Smooth muscle cell (in vitro differentiated cells): ENCODE measurements at regions not wholly inside any gene's neighbourhood (a gene's known extent, or its start where the extent isn't known, plus 50 kb on each side); places are given as distances from the start of the nearest gene placed in this dataset. TPM values are rescaled to one million over a fixed set of nuclear protein-coding genes. Genes with fewer than 3 reads are reported as not detected.
A peak's percentile ranks its signal among the peaks of the same experiment; 100 is the strongest.

Experiments used
- DNase-seq: peaks from one replicate; lab custom pipeline; 2025; ENCODE audit not compliant: unreplicated experiment; lab: John Stamatoyannopoulos, UW
- H2AFZ ChIP-seq: fragments of 200-600 bp; sonication (generic); 2 replicates; pipeline ENCODE4 v1.6.0; 2016; ENCODE audit warnings: antibody characterized with exemption, low read depth, mild to moderate bottlenecking
- H3F3A ChIP-seq: fragments of 200-600 bp; sonication (generic); 2 replicates; pipeline ENCODE4 v1.6.0; 2017; ENCODE audit warnings: antibody characterized with exemption, low read depth
- H3K27ac ChIP-seq: fragments of 200-600 bp; sonication (generic); 2 replicates; pipeline ENCODE4 v1.5.1; 2016; ENCODE audit warnings: low read depth, mild to moderate bottlenecking
- H3K27me3 ChIP-seq: fragments of 200-600 bp; sonication (generic); 2 replicates; pipeline ENCODE4 v1.6.1; 2016; ENCODE audit warnings: low read depth, mild to moderate bottlenecking
- H3K36me3 ChIP-seq: fragments of 200-600 bp; sonication (generic); 2 replicates; pipeline ENCODE4 v1.5.1; 2016; ENCODE audit warnings: low read depth
- H3K4me1 ChIP-seq: fragments of 200-600 bp; sonication (generic); 2 replicates; pipeline ENCODE4 v1.5.1; 2016; ENCODE audit warnings: low read depth
- H3K4me2 ChIP-seq: fragments of 200-600 bp; sonication (generic); 2 replicates; pipeline ENCODE4 v1.6.0; 2016; ENCODE audit warnings: mild to moderate bottlenecking
- H3K4me3 ChIP-seq: fragments of 200-600 bp; sonication (generic); 2 replicates; pipeline ENCODE4 v1.5.1; 2016; ENCODE audit warnings: mild to moderate bottlenecking
- H3K79me2 ChIP-seq: fragments of 200-600 bp; sonication (generic); 2 replicates; pipeline ENCODE4 v1.6.0; 2016; ENCODE audit warnings: low read depth, mild to moderate bottlenecking
- H3K9ac ChIP-seq: fragments of 200-600 bp; sonication (generic); 2 replicates; pipeline ENCODE4 v1.6.0; 2016; ENCODE audit warnings: low read depth
- H3K9me3 ChIP-seq: fragments of 200-600 bp; sonication (generic); replicated peaks from 2 replicates; pipeline ENCODE4 v1.5.1; 2016; ENCODE audit warnings: low read depth
- H4K20me1 ChIP-seq: fragments of 200-600 bp; sonication (generic); 2 replicates; pipeline ENCODE4 v1.6.0; 2016; ENCODE audit warnings: low read depth
- WGBS: methylation state at CpG from one replicate; pipeline ENCODE4 v1.1.7; 2016; ENCODE audit warnings: low lambda C conversion rate; 5-methylcytosine and 5-hydroxymethylcytosine counted together
- microRNA counts: library from miRNA; unstranded; fragments of <30 nt; microRNA quantifications from one replicate; lab custom pipeline; 2016
- microRNA-seq: library from miRNA; unstranded; fragments of <30 nt; microRNA quantifications from one replicate; pipeline ENCODE4, GENCODE V29; 2016; ENCODE audit warnings: borderline number of aligned reads
- small RNA-seq: library from RNA; depleted of rRNA; stranded (forward); fragments of <200 nt; gene quantifications from one replicate; pipeline ENCODE3, GENCODE V24; 2014
- TF ChIP-seq, protein P1 (sequence below): fragments of 200-600 bp; sonication (generic); IDR thresholded peaks from 2 replicates; pipeline ENCODE4 v1.5.1; 2017; ENCODE audit warnings: borderline replicate concordance, mild to moderate bottlenecking, antibody characterized with exemption; ENCODE audit not compliant: insufficient read depth, poor library complexity, severe bottlenecking

DNA sequence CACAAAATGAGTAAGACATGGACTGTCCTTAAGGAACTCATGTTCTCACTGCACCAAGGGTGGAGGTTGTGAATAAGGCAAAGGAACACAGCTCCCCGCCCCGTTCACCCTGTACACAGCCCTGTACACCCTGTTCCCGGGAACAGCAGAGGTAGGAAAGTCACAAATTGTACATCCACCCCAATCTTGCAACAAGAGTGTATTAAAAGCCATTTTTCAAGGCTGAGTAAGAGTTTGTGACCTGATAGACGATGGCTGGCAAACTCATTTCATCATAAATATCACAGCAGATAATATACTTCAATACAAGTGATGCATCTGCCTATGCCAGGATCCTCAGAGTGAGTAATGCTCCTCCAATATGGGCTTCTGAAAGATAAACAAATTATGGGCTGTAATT is 52.5 kb upstream of the CAMK1G start:
- 82% methylated on average over 4 of the region's 4 CpGs for whole genome bisulfite sequencing
- Histone ChIP-seq H3F3A (no peaks in the 10 kb centered on the region), H3K4me1 (peaks cover 9% of the 10 kb centered on the region), H3K9ac (no peak overlapping the region), H3K4me2 (no peak overlapping the region), H3K9me3 (no peaks in the 10 kb centered on the region), H3K27me3 (peaks cover 12% of the 10 kb centered on the region), H3K79me2 (no peaks in the 10 kb centered on the region), H3K4me3 (no peak overlapping the region), H2AFZ (no peak overlapping the region), H3K27ac (no peak overlapping the region), H4K20me1 (no peaks in the 10 kb centered on the region), H3K36me3 (no peaks in the 10 kb centered on the region)
- TF ChIP-seq, protein P1, sequence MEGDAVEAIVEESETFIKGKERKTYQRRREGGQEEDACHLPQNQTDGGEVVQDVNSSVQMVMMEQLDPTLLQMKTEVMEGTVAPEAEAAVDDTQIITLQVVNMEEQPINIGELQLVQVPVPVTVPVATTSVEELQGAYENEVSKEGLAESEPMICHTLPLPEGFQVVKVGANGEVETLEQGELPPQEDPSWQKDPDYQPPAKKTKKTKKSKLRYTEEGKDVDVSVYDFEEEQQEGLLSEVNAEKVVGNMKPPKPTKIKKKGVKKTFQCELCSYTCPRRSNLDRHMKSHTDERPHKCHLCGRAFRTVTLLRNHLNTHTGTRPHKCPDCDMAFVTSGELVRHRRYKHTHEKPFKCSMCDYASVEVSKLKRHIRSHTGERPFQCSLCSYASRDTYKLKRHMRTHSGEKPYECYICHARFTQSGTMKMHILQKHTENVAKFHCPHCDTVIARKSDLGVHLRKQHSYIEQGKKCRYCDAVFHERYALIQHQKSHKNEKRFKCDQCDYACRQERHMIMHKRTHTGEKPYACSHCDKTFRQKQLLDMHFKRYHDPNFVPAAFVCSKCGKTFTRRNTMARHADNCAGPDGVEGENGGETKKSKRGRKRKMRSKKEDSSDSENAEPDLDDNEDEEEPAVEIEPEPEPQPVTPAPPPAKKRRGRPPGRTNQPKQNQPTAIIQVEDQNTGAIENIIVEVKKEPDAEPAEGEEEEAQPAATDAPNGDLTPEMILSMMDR: no peak
- DNase-seq: no peak

DNA sequence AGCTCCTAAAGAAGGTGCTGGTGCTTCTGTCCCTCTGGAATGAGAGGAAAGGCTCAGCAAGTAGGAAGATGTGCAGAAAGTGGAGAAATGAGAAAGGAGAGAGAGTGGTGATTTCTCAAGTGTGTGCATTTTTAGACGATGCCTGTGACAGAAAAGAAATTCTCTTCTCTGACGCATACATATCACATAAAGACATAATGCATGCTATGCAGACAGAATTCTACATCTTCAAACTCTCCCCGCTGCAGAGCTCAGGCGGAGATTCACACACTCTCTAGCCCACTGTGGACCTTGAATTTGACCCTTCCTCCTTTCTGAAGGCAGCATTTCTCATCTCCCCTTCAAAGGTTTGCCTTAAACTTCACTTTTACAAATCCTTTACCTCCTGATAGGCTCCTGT is 52.0 kb upstream of the CAMK1G start:
- no peak for DNase-seq
- Histone ChIP-seq H3K27me3 (peaks cover 16% of the 10 kb centered on the region), H3K4me2 (no peak overlapping the region), H3K9ac (no peak overlapping the region), H3F3A (no peaks in the 10 kb centered on the region), H4K20me1 (no peaks in the 10 kb centered on the region), H3K27ac (no peak overlapping the region), H3K79me2 (no peaks in the 10 kb centered on the region), H3K9me3 (no peaks in the 10 kb centered on the region), H2AFZ (no peak overlapping the region), H3K4me3 (no peak overlapping the region), H3K36me3 (no peaks in the 10 kb centered on the region), H3K4me1 (peaks cover 9% of the 10 kb centered on the region)
- 85% methylated on average over 4 of the region's 4 CpGs for WGBS
- TF ChIP-seq, protein P1: no peak

MicroRNA genes in the stretch of these regions (microRNA counts, 767-probe panel; counts per million panel counts)
- 11,741 counts per million, percentile 94 among the panel's probes with 10 or more counts for microRNA hsa-miR-205-5p (lab: Ali Mortazavi, UCI)

Small RNAs in the stretch of these regions (microRNA-seq; reads per million reads assigned to microRNA genes)
- 30,426 reads per million, percentile 98 among the genes with 10 or more reads in this experiment for gene MIR205

Small RNAs in the stretch of these regions (small RNA-seq; reads per million reads assigned to genes)
- not detected for gene AC104465.1
